ENCODE measurements at regions not wholly inside any gene's neighbourhood (a gene's known extent, or its start where the extent isn't known, plus 50 kb on each side); places are given as distances from the start of the nearest gene placed in this dataset.

DNA sequence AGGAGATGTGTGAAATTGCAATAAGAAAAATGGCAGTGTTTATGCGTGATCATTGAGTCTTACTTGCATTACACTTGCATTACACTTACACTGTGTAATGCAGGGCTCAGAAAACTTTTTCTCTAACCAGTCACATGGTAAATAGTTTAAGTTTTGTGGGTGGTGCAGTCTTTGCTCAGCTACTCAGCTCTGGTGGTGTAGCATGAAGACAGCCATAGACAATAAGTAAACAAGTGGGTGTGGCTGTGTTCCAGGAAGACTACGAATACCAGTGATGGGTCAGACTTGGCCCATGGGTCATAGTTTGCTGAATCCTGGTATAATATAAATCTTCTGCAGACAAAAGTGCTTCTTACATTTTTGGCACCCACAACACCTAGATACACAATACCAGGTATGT, 115.6 kb upstream of the CYP1B1 start:
- DNase-seq (ENCODE audit: low spot score) (no peak), ATAC-seq (no peak)
- peaks cover 15% of the 10 kb centered on the region for H3K4me1 Mint-ChIP-seq
- H3K9me3 Mint-ChIP-seq = 0 out of 2 replicates have a peak, but pooled peaks cover 4% of the 10 kb centered on the region
- no peak overlapping the region for H3K4me3 Mint-ChIP-seq
- no peaks in the 10 kb centered on the region; the same call in 1 of the 2 replicates for H3K27me3 Mint-ChIP-seq (ENCODE audit: low read depth)
- ChIA-PET CTCF (no interaction called here), POLR2A (no interaction called here)
- no peaks in the 10 kb centered on the region for H3K36me3 Mint-ChIP-seq
- no peak overlapping the region for H3K27ac Mint-ChIP-seq
- TF ChIP-seq NR2C2 (CRISPR knock-in tag; IDR thresholded peaks at IDR 0.05) = no peak
- TF ChIP-seq, protein P1, sequence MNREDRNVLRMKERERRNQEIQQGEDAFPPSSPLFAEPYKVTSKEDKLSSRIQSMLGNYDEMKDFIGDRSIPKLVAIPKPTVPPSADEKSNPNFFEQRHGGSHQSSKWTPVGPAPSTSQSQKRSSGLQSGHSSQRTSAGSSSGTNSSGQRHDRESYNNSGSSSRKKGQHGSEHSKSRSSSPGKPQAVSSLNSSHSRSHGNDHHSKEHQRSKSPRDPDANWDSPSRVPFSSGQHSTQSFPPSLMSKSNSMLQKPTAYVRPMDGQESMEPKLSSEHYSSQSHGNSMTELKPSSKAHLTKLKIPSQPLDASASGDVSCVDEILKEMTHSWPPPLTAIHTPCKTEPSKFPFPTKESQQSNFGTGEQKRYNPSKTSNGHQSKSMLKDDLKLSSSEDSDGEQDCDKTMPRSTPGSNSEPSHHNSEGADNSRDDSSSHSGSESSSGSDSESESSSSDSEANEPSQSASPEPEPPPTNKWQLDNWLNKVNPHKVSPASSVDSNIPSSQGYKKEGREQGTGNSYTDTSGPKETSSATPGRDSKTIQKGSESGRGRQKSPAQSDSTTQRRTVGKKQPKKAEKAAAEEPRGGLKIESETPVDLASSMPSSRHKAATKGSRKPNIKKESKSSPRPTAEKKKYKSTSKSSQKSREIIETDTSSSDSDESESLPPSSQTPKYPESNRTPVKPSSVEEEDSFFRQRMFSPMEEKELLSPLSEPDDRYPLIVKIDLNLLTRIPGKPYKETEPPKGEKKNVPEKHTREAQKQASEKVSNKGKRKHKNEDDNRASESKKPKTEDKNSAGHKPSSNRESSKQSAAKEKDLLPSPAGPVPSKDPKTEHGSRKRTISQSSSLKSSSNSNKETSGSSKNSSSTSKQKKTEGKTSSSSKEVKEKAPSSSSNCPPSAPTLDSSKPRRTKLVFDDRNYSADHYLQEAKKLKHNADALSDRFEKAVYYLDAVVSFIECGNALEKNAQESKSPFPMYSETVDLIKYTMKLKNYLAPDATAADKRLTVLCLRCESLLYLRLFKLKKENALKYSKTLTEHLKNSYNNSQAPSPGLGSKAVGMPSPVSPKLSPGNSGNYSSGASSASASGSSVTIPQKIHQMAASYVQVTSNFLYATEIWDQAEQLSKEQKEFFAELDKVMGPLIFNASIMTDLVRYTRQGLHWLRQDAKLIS (CRISPR knock-in tag; IDR thresholded peaks at IDR 0.05; ENCODE audit: borderline replicate concordance) = no peak
- TF ChIP-seq IRF2 (CRISPR knock-in tag; IDR thresholded peaks at IDR 0.05; ENCODE audit: borderline replicate concordance, low read depth) = no peak
- no peak for TF ChIP-seq GTF2I (CRISPR knock-in tag; conservative IDR thresholded peaks at IDR 0.05)
- TF ChIP-seq FOXP1 (CRISPR knock-in tag; IDR thresholded peaks at IDR 0.05; ENCODE audit: borderline replicate concordance) = no peak
- TF ChIP-seq, protein P2, sequence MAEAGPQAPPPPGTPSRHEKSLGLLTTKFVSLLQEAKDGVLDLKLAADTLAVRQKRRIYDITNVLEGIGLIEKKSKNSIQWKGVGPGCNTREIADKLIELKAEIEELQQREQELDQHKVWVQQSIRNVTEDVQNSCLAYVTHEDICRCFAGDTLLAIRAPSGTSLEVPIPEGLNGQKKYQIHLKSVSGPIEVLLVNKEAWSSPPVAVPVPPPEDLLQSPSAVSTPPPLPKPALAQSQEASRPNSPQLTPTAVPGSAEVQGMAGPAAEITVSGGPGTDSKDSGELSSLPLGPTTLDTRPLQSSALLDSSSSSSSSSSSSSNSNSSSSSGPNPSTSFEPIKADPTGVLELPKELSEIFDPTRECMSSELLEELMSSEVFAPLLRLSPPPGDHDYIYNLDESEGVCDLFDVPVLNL (CRISPR knock-in tag; IDR thresholded peaks at IDR 0.05; ENCODE audit: borderline replicate concordance, low read depth) = no peak
- no peak for TF ChIP-seq FOXK1 (CRISPR knock-in tag; IDR thresholded peaks at IDR 0.05)
- TF ChIP-seq ZNF219 (CRISPR knock-in tag; IDR thresholded peaks at IDR 0.05; ENCODE audit: borderline replicate concordance) = no peak
- TF ChIP-seq, protein P3, sequence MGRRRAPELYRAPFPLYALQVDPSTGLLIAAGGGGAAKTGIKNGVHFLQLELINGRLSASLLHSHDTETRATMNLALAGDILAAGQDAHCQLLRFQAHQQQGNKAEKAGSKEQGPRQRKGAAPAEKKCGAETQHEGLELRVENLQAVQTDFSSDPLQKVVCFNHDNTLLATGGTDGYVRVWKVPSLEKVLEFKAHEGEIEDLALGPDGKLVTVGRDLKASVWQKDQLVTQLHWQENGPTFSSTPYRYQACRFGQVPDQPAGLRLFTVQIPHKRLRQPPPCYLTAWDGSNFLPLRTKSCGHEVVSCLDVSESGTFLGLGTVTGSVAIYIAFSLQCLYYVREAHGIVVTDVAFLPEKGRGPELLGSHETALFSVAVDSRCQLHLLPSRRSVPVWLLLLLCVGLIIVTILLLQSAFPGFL (CRISPR knock-in tag; IDR thresholded peaks at IDR 0.05; ENCODE audit: borderline replicate concordance) = no peak
- no peak for TF ChIP-seq ATF1 (CRISPR knock-in tag; IDR thresholded peaks at IDR 0.05)
- TF ChIP-seq CREM (CRISPR knock-in tag; IDR thresholded peaks at IDR 0.05) = no peak
- TF ChIP-seq, protein P4, sequence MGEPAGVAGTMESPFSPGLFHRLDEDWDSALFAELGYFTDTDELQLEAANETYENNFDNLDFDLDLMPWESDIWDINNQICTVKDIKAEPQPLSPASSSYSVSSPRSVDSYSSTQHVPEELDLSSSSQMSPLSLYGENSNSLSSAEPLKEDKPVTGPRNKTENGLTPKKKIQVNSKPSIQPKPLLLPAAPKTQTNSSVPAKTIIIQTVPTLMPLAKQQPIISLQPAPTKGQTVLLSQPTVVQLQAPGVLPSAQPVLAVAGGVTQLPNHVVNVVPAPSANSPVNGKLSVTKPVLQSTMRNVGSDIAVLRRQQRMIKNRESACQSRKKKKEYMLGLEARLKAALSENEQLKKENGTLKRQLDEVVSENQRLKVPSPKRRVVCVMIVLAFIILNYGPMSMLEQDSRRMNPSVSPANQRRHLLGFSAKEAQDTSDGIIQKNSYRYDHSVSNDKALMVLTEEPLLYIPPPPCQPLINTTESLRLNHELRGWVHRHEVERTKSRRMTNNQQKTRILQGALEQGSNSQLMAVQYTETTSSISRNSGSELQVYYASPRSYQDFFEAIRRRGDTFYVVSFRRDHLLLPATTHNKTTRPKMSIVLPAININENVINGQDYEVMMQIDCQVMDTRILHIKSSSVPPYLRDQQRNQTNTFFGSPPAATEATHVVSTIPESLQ (CRISPR knock-in tag; IDR thresholded peaks at IDR 0.05) = no peak
- TF ChIP-seq, protein P5, sequence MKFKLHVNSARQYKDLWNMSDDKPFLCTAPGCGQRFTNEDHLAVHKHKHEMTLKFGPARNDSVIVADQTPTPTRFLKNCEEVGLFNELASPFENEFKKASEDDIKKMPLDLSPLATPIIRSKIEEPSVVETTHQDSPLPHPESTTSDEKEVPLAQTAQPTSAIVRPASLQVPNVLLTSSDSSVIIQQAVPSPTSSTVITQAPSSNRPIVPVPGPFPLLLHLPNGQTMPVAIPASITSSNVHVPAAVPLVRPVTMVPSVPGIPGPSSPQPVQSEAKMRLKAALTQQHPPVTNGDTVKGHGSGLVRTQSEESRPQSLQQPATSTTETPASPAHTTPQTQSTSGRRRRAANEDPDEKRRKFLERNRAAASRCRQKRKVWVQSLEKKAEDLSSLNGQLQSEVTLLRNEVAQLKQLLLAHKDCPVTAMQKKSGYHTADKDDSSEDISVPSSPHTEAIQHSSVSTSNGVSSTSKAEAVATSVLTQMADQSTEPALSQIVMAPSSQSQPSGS (CRISPR knock-in tag; IDR thresholded peaks at IDR 0.05; ENCODE audit: borderline replicate concordance, low read depth) = no peak
- TF ChIP-seq ZNF671 (CRISPR knock-in tag; IDR thresholded peaks at IDR 0.05) = no peak
- TF ChIP-seq MYBL2 (CRISPR knock-in tag; IDR thresholded peaks at IDR 0.05) = no peak
- TF ChIP-seq RORB (CRISPR knock-in tag; IDR thresholded peaks at IDR 0.05) = no peak
- no peak for TF ChIP-seq MXD4 (CRISPR knock-in tag; IDR thresholded peaks at IDR 0.05; ENCODE audit: borderline replicate concordance)
- TF ChIP-seq, protein P6, sequence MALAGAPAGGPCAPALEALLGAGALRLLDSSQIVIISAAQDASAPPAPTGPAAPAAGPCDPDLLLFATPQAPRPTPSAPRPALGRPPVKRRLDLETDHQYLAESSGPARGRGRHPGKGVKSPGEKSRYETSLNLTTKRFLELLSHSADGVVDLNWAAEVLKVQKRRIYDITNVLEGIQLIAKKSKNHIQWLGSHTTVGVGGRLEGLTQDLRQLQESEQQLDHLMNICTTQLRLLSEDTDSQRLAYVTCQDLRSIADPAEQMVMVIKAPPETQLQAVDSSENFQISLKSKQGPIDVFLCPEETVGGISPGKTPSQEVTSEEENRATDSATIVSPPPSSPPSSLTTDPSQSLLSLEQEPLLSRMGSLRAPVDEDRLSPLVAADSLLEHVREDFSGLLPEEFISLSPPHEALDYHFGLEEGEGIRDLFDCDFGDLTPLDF (CRISPR knock-in tag; IDR thresholded peaks at IDR 0.05) = no peak
- TF ChIP-seq KAT7 (CRISPR knock-in tag; IDR thresholded peaks at IDR 0.05; ENCODE audit: borderline replicate concordance) = no peak
- no peak for TF ChIP-seq HMGA2 (CRISPR knock-in tag; IDR thresholded peaks at IDR 0.05)
